Keratinocyte (primary cell): ENCODE measurements at regions not wholly inside any gene's neighbourhood (a gene's known extent, or its start where the extent isn't known, plus 50 kb on each side); places are given as distances from the start of the nearest gene placed in this dataset.

Experiments used
- EZH2 ChIP-seq: IDR thresholded peaks from one replicate; pipeline ENCODE4 v1.6.1; 2012; ENCODE audit warnings: inconsistent platforms, mild to moderate bottlenecking, low read length, moderate library complexity
- TF ChIP-seq, protein P1 (sequence below), 3 experiments: IDR thresholded peaks in 1 of 3; conservative IDR thresholded peaks in 1 of 3; optimal IDR thresholded peaks in 1 of 3; 2 replicates in 2 of 3; 3 replicates in 1 of 3; pipeline versions ENCODE3 to v1.5.1; 2011; ENCODE audit warnings: low read length in 3 of 3, mild to moderate bottlenecking in 3 of 3, moderate library complexity in 2 of 3, control low read depth in 1 of 3, inconsistent platforms in 1 of 3; ENCODE audit not compliant: insufficient read depth in 2 of 3; ENCODE audit errors: extremely low read depth in 1 of 3

DNA sequence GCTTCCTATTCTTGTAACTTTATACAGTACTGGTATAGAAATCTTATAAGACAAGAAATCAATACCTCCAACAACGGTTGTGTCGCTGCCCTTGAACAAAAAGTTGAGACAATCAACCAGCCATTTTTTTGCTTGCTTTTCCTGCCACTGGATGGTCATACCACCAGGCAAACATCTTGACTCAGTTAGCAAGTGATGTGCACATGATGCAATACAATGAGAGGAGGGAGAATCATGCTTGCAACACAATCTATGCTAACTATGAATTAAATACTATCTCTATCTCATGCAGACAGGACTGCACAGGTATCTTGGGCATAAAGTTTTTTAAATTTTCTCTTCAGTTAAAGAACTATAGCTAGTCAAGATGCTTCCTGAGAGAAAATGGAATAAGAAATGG lies 877.7 kb upstream of the CITED2 start:
- TF ChIP-seq, protein P1, sequence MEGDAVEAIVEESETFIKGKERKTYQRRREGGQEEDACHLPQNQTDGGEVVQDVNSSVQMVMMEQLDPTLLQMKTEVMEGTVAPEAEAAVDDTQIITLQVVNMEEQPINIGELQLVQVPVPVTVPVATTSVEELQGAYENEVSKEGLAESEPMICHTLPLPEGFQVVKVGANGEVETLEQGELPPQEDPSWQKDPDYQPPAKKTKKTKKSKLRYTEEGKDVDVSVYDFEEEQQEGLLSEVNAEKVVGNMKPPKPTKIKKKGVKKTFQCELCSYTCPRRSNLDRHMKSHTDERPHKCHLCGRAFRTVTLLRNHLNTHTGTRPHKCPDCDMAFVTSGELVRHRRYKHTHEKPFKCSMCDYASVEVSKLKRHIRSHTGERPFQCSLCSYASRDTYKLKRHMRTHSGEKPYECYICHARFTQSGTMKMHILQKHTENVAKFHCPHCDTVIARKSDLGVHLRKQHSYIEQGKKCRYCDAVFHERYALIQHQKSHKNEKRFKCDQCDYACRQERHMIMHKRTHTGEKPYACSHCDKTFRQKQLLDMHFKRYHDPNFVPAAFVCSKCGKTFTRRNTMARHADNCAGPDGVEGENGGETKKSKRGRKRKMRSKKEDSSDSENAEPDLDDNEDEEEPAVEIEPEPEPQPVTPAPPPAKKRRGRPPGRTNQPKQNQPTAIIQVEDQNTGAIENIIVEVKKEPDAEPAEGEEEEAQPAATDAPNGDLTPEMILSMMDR (optimal IDR thresholded peaks at IDR 0.05 in 1 of 3, IDR thresholded peaks at IDR 0.05 in 1 of 3, conservative IDR thresholded peaks at IDR 0.05 in 1 of 3; ENCODE audit: extremely low read depth in 1 of 3, insufficient read depth in 2 of 3, low read length in 3 of 3) = no peak
- TF ChIP-seq EZH2 = no peak
